ENCODE measurements at regions not wholly inside any gene's neighbourhood (a gene's known extent, or its start where the extent isn't known, plus 50 kb on each side); places are given as distances from the start of the nearest gene placed in this dataset.

DNA sequence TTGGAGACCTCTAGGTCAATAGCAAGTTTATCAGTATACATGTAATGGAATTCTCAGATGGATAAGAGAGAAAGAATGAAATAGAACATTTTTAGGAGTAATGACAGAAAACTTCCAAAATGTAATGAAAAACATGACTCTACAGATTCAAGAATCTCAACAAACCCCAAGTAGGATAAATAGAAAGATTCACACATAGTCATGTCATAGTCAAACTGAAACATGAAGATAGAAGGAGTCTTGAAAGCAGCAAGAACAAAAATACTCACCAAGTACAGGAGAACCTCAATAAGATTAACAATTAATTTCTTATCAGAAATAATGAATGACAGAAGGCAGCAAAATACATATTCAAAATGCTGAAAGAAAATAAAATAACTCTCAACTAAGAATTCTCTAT is 164.5 kb downstream of the SPATA31D1 start:
- Histone ChIP-seq H3K4me1 (no peaks in the 10 kb centered on the region), H3K27me3 (no peaks in the 10 kb centered on the region), H3K9me3 (no peaks in the 10 kb centered on the region), H3K4me3 (no peak overlapping the region), H3K27ac (no peak overlapping the region), H3K36me3 (ENCODE audit: low read depth, missing control alignments) (no peaks in the 10 kb centered on the region)
- no peak for DNase-seq
- intact Hi-C loops (cut with DNase I; ENCODE audit: low total_unique reads) = no loop called here
- TF ChIP-seq, protein P1, sequence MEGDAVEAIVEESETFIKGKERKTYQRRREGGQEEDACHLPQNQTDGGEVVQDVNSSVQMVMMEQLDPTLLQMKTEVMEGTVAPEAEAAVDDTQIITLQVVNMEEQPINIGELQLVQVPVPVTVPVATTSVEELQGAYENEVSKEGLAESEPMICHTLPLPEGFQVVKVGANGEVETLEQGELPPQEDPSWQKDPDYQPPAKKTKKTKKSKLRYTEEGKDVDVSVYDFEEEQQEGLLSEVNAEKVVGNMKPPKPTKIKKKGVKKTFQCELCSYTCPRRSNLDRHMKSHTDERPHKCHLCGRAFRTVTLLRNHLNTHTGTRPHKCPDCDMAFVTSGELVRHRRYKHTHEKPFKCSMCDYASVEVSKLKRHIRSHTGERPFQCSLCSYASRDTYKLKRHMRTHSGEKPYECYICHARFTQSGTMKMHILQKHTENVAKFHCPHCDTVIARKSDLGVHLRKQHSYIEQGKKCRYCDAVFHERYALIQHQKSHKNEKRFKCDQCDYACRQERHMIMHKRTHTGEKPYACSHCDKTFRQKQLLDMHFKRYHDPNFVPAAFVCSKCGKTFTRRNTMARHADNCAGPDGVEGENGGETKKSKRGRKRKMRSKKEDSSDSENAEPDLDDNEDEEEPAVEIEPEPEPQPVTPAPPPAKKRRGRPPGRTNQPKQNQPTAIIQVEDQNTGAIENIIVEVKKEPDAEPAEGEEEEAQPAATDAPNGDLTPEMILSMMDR (IDR thresholded peaks at IDR 0.05) = no peak
- TF ChIP-seq POLR2A (IDR thresholded peaks at IDR 0.05) = no peak

DNA sequence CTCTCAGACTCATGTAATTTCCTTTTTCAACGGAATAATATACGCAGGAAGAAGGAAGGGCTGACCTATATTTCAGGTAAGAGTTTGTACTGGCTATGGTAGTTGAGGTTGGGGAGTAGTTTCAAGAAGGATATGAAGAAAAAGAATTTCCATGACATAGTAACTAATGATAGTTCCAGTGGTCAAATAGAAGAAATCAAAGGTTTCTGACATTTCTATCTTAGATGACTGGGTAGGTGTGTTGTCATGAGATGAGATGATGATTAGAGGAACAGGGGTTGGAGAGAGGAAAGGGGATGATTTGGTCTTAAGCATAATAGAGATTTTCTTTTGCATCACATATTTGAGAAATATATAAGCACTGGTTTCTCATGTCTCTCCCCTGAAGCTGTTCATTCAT is 166.0 kb downstream of the SPATA31D1 start:
- H3K9me3 ChIP-seq = no peaks in the 10 kb centered on the region
- no peaks in the 10 kb centered on the region for H3K36me3 ChIP-seq (ENCODE audit: low read depth, missing control alignments)
- H3K4me1 ChIP-seq = no peaks in the 10 kb centered on the region
- no peak for DNase-seq
- no peaks in the 10 kb centered on the region for H3K27me3 ChIP-seq
- WGBS, 2 donors = 97 to 98% methylated on average over 2 of the region's 2 CpGs
- TF ChIP-seq, protein P1 (IDR thresholded peaks at IDR 0.05) = no peak
- TF ChIP-seq POLR2A (IDR thresholded peaks at IDR 0.05) = no peak
- no peak overlapping the region for H3K27ac ChIP-seq
- intact Hi-C loops (cut with DNase I; ENCODE audit: low total_unique reads) = no loop called here
- no peak overlapping the region for H3K4me3 ChIP-seq

DNA sequence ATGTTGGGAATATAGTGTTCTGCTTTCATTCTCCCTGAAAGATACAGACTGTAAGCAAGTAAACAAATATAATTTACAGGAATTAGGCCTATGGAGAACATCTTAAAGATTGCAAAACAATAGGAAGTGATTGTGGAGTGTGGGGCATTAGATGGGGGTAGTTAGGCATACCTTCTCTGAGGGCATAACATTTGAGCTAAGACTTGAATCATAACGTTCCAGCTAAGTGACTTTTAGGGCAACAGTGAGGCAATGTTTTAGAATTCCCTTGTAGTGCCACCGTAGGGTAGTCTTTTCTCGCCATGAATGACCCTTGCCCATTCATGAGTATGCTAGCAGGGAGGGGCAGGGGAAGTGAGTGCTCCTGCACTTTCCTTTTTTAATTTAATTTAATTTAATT is 173.3 kb downstream of the SPATA31D1 start:
- Histone ChIP-seq H3K9me3 (no peaks in the 10 kb centered on the region), H3K27me3 (no peaks in the 10 kb centered on the region), H3K27ac (no peak overlapping the region), H3K36me3 (ENCODE audit: low read depth, missing control alignments) (no peaks in the 10 kb centered on the region), H3K4me1 (no peaks in the 10 kb centered on the region), H3K4me3 (no peak overlapping the region)
- TF ChIP-seq, protein P1 (IDR thresholded peaks at IDR 0.05) = no peak
- no peak for TF ChIP-seq POLR2A (IDR thresholded peaks at IDR 0.05)
- intact Hi-C loops (cut with DNase I; ENCODE audit: low total_unique reads) = no loop called here
- no peak for DNase-seq
- WGBS, 2 donors = 91% methylated on average over 3 of the region's 3 CpGs

DNA sequence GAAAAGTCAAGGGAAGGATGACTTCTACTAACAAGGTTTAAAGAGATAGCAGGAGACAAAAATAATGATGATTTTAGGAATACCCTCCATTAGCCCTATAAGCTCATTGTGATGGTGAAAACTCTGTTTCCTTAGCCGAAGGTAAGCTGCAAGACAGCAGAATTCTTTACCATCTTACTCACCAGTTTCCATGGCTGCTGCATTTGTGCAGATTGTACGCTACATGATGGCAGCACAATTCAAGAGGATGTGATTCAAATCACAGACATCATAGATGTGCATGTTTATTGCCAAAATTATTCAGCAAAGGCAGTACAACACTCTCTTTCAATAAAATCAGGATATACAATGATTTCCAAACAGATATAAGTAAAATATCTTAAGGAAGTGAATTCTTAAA is 175.6 kb downstream of the SPATA31D1 start:
- H3K4me1 ChIP-seq = no peaks in the 10 kb centered on the region
- intact Hi-C loops (cut with DNase I; ENCODE audit: low total_unique reads) = no loop called here
- no peaks in the 10 kb centered on the region for H3K9me3 ChIP-seq
- TF ChIP-seq POLR2A (IDR thresholded peaks at IDR 0.05) = no peak
- TF ChIP-seq, protein P1 (IDR thresholded peaks at IDR 0.05) = no peak
- H3K4me3 ChIP-seq = no peak overlapping the region
- no peak for DNase-seq
- H3K27me3 ChIP-seq = no peaks in the 10 kb centered on the region
- WGBS, 2 donors = 94% methylated on average over 2 of the region's 2 CpGs
- H3K36me3 ChIP-seq (ENCODE audit: low read depth, missing control alignments) = no peaks in the 10 kb centered on the region
- no peak overlapping the region for H3K27ac ChIP-seq

DNA sequence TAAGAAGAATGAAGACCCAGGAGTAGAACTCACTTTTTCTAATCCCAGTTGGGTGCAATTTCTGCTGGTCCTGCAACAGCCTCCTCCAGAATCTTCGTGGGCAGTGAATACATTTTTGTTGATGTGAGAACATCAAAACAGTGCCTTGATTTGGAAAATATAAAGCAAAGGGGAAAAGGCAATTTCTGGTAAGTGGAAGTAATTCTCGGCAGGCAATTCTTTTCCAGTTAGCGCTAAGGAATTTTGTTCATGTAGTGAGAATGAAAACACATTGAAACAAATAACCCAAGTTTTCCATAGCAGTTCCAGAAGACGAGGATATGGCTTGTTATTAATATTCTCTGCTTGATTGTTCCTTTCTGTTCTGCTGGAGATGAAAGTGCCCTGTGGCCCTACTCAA is 178.7 kb downstream of the SPATA31D1 start:
- intact Hi-C loops (cut with DNase I; ENCODE audit: low total_unique reads) = no loop called here
- TF ChIP-seq POLR2A (IDR thresholded peaks at IDR 0.05) = no peak
- TF ChIP-seq, protein P1 (IDR thresholded peaks at IDR 0.05) = no peak
- no peaks in the 10 kb centered on the region for H3K36me3 ChIP-seq (ENCODE audit: low read depth, missing control alignments)
- H3K27ac ChIP-seq = no peak overlapping the region
- DNase-seq = no peak
- WGBS, 2 donors = 84 to 87% methylated on average over 4 of the region's 4 CpGs
- no peaks in the 10 kb centered on the region for H3K9me3 ChIP-seq
- H3K4me3 ChIP-seq = no peak overlapping the region
- no peaks in the 10 kb centered on the region for H3K27me3 ChIP-seq
- no peaks in the 10 kb centered on the region for H3K4me1 ChIP-seq

Data from testis (tissue), 2 donors.